HL-60 (cell line): ENCODE measurements at regions not wholly inside any gene's neighbourhood (a gene's known extent, or its start where the extent isn't known, plus 50 kb on each side); places are given as distances from the start of the nearest gene placed in this dataset.

Experiments used
- GABPA ChIP-seq: IDR thresholded peaks from 2 replicates; pipeline ENCODE4 v1.6.1; 2012; ENCODE audit warnings: low read depth
- POLR2AphosphoS5 ChIP-seq: IDR thresholded peaks from 2 replicates; pipeline ENCODE4 v1.6.1; 2012; ENCODE audit warnings: low read depth
- TF ChIP-seq, protein P1 (sequence below): IDR thresholded peaks from one replicate; pipeline ENCODE4 v1.5.1; 2011; ENCODE audit warnings: low read length, control low read depth, inconsistent platforms; ENCODE audit not compliant: insufficient read depth
- TF ChIP-seq, protein P2 (sequence below): IDR thresholded peaks from 2 replicates; pipeline ENCODE4 v1.6.1; 2012; ENCODE audit warnings: low read depth; ENCODE audit not compliant: insufficient replicate concordance

DNA sequence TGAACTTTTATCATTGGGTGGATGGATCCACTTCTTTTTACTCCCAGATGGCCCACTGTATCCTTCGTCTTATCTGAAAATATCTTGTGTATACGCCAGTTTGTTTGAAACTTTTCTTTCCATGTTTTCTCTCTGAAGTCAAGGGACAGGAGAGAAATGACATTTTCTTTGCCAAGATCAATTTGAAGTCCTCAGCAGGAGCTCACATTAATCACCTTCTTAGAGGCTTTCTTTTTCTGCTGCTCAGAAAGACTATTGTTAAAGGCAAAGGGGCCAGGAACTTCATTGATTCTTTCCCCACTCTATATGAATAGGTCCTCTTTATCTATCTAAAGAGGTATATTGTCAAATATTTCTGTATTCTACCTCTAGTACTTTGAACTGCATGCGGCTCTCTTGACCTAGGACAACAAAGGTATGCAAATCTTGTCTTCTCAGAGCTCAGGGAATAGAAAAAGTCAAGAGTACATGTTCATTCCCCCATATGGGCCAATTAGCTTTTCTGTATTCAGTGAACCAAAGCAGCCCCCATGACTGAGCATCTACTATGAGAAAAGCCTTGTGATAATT, 583.3 kb downstream of the HS3ST4 start:
- TF ChIP-seq, protein P1, sequence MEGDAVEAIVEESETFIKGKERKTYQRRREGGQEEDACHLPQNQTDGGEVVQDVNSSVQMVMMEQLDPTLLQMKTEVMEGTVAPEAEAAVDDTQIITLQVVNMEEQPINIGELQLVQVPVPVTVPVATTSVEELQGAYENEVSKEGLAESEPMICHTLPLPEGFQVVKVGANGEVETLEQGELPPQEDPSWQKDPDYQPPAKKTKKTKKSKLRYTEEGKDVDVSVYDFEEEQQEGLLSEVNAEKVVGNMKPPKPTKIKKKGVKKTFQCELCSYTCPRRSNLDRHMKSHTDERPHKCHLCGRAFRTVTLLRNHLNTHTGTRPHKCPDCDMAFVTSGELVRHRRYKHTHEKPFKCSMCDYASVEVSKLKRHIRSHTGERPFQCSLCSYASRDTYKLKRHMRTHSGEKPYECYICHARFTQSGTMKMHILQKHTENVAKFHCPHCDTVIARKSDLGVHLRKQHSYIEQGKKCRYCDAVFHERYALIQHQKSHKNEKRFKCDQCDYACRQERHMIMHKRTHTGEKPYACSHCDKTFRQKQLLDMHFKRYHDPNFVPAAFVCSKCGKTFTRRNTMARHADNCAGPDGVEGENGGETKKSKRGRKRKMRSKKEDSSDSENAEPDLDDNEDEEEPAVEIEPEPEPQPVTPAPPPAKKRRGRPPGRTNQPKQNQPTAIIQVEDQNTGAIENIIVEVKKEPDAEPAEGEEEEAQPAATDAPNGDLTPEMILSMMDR, result no peak
- no peak for TF ChIP-seq POLR2AphosphoS5
- TF ChIP-seq, protein P2, sequence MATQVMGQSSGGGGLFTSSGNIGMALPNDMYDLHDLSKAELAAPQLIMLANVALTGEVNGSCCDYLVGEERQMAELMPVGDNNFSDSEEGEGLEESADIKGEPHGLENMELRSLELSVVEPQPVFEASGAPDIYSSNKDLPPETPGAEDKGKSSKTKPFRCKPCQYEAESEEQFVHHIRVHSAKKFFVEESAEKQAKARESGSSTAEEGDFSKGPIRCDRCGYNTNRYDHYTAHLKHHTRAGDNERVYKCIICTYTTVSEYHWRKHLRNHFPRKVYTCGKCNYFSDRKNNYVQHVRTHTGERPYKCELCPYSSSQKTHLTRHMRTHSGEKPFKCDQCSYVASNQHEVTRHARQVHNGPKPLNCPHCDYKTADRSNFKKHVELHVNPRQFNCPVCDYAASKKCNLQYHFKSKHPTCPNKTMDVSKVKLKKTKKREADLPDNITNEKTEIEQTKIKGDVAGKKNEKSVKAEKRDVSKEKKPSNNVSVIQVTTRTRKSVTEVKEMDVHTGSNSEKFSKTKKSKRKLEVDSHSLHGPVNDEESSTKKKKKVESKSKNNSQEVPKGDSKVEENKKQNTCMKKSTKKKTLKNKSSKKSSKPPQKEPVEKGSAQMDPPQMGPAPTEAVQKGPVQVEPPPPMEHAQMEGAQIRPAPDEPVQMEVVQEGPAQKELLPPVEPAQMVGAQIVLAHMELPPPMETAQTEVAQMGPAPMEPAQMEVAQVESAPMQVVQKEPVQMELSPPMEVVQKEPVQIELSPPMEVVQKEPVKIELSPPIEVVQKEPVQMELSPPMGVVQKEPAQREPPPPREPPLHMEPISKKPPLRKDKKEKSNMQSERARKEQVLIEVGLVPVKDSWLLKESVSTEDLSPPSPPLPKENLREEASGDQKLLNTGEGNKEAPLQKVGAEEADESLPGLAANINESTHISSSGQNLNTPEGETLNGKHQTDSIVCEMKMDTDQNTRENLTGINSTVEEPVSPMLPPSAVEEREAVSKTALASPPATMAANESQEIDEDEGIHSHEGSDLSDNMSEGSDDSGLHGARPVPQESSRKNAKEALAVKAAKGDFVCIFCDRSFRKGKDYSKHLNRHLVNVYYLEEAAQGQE, result no peak
- no peak for TF ChIP-seq GABPA
